Caco-2 (cell line): ENCODE measurements at regions not wholly inside any gene's neighbourhood (a gene's known extent, or its start where the extent isn't known, plus 50 kb on each side); places are given as distances from the start of the nearest gene placed in this dataset.

ENCODE experiments used
- BruUV-seq: library from RNA; stranded (reverse); fragments of 400-500 nt; replicated peaks from 2 replicates; lab custom pipeline; 2021; lab: Mats Ljungman, UMichigan
- CTCF ChIA-PET: fragments of 300-600 bp; sonication (Branson Sonifier 250); formaldehyde crosslinking; loops from one replicate; lab custom pipeline; 2022; ENCODE audit warnings: antibody characterized with exemption; lab: Charles Lee
- POLR2A ChIA-PET: fragments of 300-600 bp; sonication (Branson Sonifier 250); formaldehyde crosslinking; loops from one replicate; lab custom pipeline; 2022; ENCODE audit warnings: antibody characterized with exemption; lab: Charles Lee
- DNase-seq, 2 experiments: peaks; one replicate each; pipeline versions ENCODE4 v3.0.0 to v3.0.0-alpha.2; 2020 to 2022
- H3K27me3 ChIP-seq: replicated peaks from 2 replicates; pipeline ENCODE4 v1.6.0; 2011; ENCODE audit warnings: low read length; ENCODE audit not compliant: control insufficient read depth, insufficient read depth
- H3K36me3 ChIP-seq: 2 replicates; pipeline ENCODE4 v1.5.1; 2011; ENCODE audit warnings: low read length; ENCODE audit not compliant: control insufficient read depth, insufficient read depth
- H3K4me1 ChIP-seq: fragments of 250-450 bp; sonication (Bioruptor Pico); 2 replicates; pipeline ENCODE4 v1.5.1; 2020; ENCODE audit warnings: mild to moderate bottlenecking
- H3K4me3 ChIP-seq: 2 replicates; pipeline ENCODE4 v1.5.1; 2011; ENCODE audit warnings: low read depth, mild to moderate bottlenecking, control low read depth, low read length
- H3K9me3 ChIP-seq: fragments of 250-450 bp; sonication (Bioruptor Pico); 2 replicates; pipeline ENCODE4 v1.5.1; 2020; ENCODE audit warnings: mild to moderate bottlenecking, moderate library complexity
- H3K27ac Mint-ChIP-seq: one replicate; pipeline ENCODE4 v1.8.0; 2022; ENCODE audit warnings: mixed read lengths; ENCODE audit not compliant: unreplicated experiment
- H3K27me3 Mint-ChIP-seq: one replicate; pipeline ENCODE4 v1.8.0; 2022; ENCODE audit warnings: mixed read lengths; ENCODE audit not compliant: insufficient read depth, unreplicated experiment
- H3K36me3 Mint-ChIP-seq: one replicate; pipeline ENCODE4 v1.8.0; 2022; ENCODE audit warnings: mild to moderate bottlenecking, mixed read lengths; ENCODE audit not compliant: insufficient read depth, unreplicated experiment
- H3K4me1 Mint-ChIP-seq: one replicate; pipeline ENCODE4 v1.8.0; 2022; ENCODE audit warnings: low read depth, mixed read lengths; ENCODE audit not compliant: unreplicated experiment
- H3K4me3 Mint-ChIP-seq: one replicate; pipeline ENCODE4 v1.8.0; 2022; ENCODE audit warnings: mild to moderate bottlenecking, moderate library complexity, mixed read lengths; ENCODE audit not compliant: unreplicated experiment
- H3K9me3 Mint-ChIP-seq: one replicate; pipeline ENCODE4 v1.8.0; 2022; ENCODE audit warnings: mixed read lengths; ENCODE audit not compliant: unreplicated experiment
- intact Hi-C: fragments of 100-400 bp; cut with micrococcal nuclease; formaldehyde crosslinking; loops from one replicate; pipeline ENCODE4 v1.10.0; 2022; ENCODE audit not compliant: unreplicated experiment
- TF ChIP-seq, protein P1 (sequence below), 2 experiments: fragments of 200-600 bp in 1 of 2; IDR thresholded peaks; 1 replicate in 1 of 2; 2 replicates in 1 of 2; pipeline versions ENCODE4 v1.5.1 to v1.8.0; 2011 to 2022; ENCODE audit warnings: antibody characterized with exemption in 1 of 2, control low read depth in 1 of 2, inconsistent platforms in 1 of 2, low read depth in 1 of 2, low read length in 1 of 2, mild to moderate bottlenecking in 1 of 2, moderate library complexity in 1 of 2; ENCODE audit not compliant: insufficient read depth in 1 of 2, severe bottlenecking in 1 of 2, unreplicated experiment in 1 of 2

DNA sequence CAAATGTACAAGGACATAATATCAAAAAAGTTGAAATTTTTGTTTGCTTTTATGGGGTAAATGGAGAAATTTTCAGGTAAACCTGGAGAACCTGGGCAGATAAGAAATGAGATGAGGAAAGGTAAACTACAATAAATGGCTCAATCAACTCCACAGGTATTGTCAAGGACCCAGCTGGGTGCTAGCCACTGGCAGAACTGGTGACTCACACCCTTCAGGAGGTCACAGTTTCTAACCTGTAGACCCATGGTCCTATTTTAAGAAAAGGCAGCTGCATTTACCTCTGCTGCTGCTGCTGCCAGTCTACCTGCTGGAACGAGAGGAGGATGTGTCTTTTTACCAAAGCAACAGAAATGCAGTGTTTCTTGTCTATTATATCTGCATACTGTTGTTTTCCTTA lies 226.6 kb downstream of the ALG10B start:
- H3K27ac Mint-ChIP-seq, result no peak overlapping the region
- TF ChIP-seq, protein P1, sequence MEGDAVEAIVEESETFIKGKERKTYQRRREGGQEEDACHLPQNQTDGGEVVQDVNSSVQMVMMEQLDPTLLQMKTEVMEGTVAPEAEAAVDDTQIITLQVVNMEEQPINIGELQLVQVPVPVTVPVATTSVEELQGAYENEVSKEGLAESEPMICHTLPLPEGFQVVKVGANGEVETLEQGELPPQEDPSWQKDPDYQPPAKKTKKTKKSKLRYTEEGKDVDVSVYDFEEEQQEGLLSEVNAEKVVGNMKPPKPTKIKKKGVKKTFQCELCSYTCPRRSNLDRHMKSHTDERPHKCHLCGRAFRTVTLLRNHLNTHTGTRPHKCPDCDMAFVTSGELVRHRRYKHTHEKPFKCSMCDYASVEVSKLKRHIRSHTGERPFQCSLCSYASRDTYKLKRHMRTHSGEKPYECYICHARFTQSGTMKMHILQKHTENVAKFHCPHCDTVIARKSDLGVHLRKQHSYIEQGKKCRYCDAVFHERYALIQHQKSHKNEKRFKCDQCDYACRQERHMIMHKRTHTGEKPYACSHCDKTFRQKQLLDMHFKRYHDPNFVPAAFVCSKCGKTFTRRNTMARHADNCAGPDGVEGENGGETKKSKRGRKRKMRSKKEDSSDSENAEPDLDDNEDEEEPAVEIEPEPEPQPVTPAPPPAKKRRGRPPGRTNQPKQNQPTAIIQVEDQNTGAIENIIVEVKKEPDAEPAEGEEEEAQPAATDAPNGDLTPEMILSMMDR (IDR thresholded peaks at IDR 0.05; ENCODE audit: insufficient read depth in 1 of 2, low read depth in 1 of 2, low read length in 1 of 2, severe bottlenecking in 1 of 2, unreplicated experiment in 1 of 2), result no peak
- no peaks in the 10 kb centered on the region for H3K36me3 Mint-ChIP-seq
- H3K27me3 Mint-ChIP-seq, result peaks cover 9% of the 10 kb centered on the region
- H3K4me1 ChIP-seq, result no peaks in the 10 kb centered on the region
- no peak overlapping the region for H3K4me3 Mint-ChIP-seq
- no TSS peak for BruUV-seq
- ChIA-PET POLR2A (no interaction called here), CTCF (no interaction called here)
- no peaks in the 10 kb centered on the region for H3K27me3 ChIP-seq
- H3K9me3 Mint-ChIP-seq, result peaks cover 23% of the 10 kb centered on the region
- peaks cover 3% of the 10 kb centered on the region for H3K4me1 Mint-ChIP-seq
- no peaks in the 10 kb centered on the region for H3K36me3 ChIP-seq
- DNase-seq, result no peak
- intact Hi-C loops, result no loop called here
- no peak overlapping the region for H3K4me3 ChIP-seq
- peaks cover 4% of the 10 kb centered on the region for H3K9me3 ChIP-seq

DNA sequence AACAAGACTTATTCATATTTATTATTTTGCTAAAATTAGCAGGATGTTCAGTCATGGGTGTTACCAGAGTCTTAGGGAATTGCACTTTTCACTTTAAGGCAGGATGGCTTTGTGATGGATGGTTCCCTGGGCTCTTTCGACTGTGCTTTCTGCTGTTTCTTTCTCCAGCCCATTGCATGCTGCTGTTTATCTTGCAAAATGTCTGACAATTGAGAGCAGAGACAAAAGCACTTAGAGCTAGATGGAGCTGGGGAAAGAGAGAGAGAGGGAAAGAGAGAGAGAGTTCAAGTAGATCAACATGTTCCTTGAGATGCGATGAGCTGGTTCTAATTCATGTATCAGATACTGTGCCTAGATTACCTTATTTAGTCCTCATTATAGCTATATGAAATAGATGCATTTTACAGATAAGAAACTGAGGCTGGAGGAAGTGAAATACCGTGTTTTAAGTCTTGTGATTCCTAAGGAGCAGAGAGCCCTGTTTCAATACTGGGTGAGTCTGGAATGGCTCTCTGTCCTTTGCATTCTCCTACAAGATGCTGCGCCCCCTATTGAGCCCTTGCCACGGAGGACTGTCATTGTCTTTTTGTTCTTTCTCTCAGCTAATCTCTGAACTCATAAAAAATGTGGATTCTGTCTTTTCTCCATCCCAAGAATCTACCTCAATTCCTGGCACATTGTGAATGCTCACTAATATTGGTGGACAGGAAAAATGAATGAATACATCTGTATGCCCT lies 227.9 kb downstream of the ALG10B start:
- Histone ChIP-seq H3K4me3 (no peak overlapping the region), H3K36me3 (no peaks in the 10 kb centered on the region), H3K4me1 (no peaks in the 10 kb centered on the region), H3K27me3 (no peaks in the 10 kb centered on the region), H3K9me3 (peaks cover 4% of the 10 kb centered on the region)
- TF ChIP-seq, protein P1 (IDR thresholded peaks at IDR 0.05; ENCODE audit: insufficient read depth in 1 of 2, low read depth in 1 of 2, low read length in 1 of 2, severe bottlenecking in 1 of 2, unreplicated experiment in 1 of 2), result peak in 1 of 2 experiments; percentile 8
- Mint-ChIP-seq H3K27me3 (peaks cover 7% of the 10 kb centered on the region), H3K4me1 (peaks cover 7% of the 10 kb centered on the region), H3K9me3 (peaks cover 29% of the 10 kb centered on the region), H3K27ac (no peak overlapping the region), H3K36me3 (no peaks in the 10 kb centered on the region), H3K4me3 (no peak overlapping the region)
- CTCF ChIA-PET, result no interaction called here
- DNase-seq, result no peak
- POLR2A ChIA-PET, result no interaction called here
- intact Hi-C loops, result no loop called here
- no TSS peak for BruUV-seq

DNA sequence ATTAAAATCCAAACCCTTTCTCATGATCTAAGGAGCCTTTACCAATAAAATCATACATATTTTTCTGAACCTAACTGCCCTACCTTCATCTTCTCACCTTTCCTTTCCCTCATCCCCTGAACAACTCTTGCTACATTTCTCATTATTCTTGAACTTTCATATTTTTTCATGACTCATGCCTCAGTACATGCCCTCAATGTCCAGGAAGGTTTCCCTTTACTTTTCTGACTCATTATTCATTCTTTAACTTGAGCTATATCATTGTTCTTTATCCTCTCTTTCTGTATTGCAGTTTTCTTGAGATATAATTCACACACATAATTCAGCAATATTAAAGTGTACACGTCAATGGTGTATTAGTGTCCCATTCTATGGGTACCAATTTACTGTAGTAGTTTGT lies 231.0 kb downstream of the ALG10B start:
- no peaks in the 10 kb centered on the region for H3K36me3 Mint-ChIP-seq
- H3K9me3 Mint-ChIP-seq, result peaks cover 20% of the 10 kb centered on the region
- no peak overlapping the region for H3K4me3 ChIP-seq
- H3K4me1 ChIP-seq, result no peaks in the 10 kb centered on the region
- no TSS peak for BruUV-seq
- ChIA-PET POLR2A (no interaction called here), CTCF (no interaction called here)
- H3K36me3 ChIP-seq, result no peaks in the 10 kb centered on the region
- TF ChIP-seq, protein P1 (IDR thresholded peaks at IDR 0.05; ENCODE audit: insufficient read depth in 1 of 2, low read depth in 1 of 2, low read length in 1 of 2, severe bottlenecking in 1 of 2, unreplicated experiment in 1 of 2), result no peak
- peaks cover 3% of the 10 kb centered on the region for H3K27me3 Mint-ChIP-seq
- no peak for DNase-seq
- no peak overlapping the region for H3K4me3 Mint-ChIP-seq
- no peaks in the 10 kb centered on the region for H3K27me3 ChIP-seq
- peaks cover 4% of the 10 kb centered on the region for H3K9me3 ChIP-seq
- H3K4me1 Mint-ChIP-seq, result peaks cover 7% of the 10 kb centered on the region
- intact Hi-C loops, result no loop called here
- H3K27ac Mint-ChIP-seq, result no peak overlapping the region
